LNCaP clone FGC (cell line): ENCODE measurements at regions not wholly inside any gene's neighbourhood (a gene's known extent, or its start where the extent isn't known, plus 50 kb on each side); places are given as distances from the start of the nearest gene placed in this dataset.

Source experiments
- DNase-seq: peaks from one replicate; pipeline ENCODE4 v3.0.0-alpha.2; 2011; ENCODE audit warnings: low read depth
- H3K4me3 ChIP-seq: 2 replicates; pipeline ENCODE4 v1.5.1; 2011; ENCODE audit warnings: mild to moderate bottlenecking, low read depth, low read length, control low read depth
- TF ChIP-seq, protein P1 (sequence below): IDR thresholded peaks from 2 replicates; pipeline ENCODE4 v1.5.1; 2012; ENCODE audit warnings: mild to moderate bottlenecking; ENCODE audit not compliant: control insufficient read depth, insufficient read depth; ENCODE audit errors: extremely low read depth

- TF ChIP-seq, protein P1, sequence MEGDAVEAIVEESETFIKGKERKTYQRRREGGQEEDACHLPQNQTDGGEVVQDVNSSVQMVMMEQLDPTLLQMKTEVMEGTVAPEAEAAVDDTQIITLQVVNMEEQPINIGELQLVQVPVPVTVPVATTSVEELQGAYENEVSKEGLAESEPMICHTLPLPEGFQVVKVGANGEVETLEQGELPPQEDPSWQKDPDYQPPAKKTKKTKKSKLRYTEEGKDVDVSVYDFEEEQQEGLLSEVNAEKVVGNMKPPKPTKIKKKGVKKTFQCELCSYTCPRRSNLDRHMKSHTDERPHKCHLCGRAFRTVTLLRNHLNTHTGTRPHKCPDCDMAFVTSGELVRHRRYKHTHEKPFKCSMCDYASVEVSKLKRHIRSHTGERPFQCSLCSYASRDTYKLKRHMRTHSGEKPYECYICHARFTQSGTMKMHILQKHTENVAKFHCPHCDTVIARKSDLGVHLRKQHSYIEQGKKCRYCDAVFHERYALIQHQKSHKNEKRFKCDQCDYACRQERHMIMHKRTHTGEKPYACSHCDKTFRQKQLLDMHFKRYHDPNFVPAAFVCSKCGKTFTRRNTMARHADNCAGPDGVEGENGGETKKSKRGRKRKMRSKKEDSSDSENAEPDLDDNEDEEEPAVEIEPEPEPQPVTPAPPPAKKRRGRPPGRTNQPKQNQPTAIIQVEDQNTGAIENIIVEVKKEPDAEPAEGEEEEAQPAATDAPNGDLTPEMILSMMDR = no peak
- no peak for DNase-seq
- H3K4me3 ChIP-seq = no peak overlapping the region
Observed at GRCh38 chr5:82676661-82677060, 398.5 kb upstream of the RPS23 start.

- no peak overlapping the region for H3K4me3 ChIP-seq
- no peak for DNase-seq
- TF ChIP-seq, protein P1 = no peak
Observed at GRCh38 chr5:82674671-82675070, 396.5 kb upstream of the RPS23 start.

DNA sequence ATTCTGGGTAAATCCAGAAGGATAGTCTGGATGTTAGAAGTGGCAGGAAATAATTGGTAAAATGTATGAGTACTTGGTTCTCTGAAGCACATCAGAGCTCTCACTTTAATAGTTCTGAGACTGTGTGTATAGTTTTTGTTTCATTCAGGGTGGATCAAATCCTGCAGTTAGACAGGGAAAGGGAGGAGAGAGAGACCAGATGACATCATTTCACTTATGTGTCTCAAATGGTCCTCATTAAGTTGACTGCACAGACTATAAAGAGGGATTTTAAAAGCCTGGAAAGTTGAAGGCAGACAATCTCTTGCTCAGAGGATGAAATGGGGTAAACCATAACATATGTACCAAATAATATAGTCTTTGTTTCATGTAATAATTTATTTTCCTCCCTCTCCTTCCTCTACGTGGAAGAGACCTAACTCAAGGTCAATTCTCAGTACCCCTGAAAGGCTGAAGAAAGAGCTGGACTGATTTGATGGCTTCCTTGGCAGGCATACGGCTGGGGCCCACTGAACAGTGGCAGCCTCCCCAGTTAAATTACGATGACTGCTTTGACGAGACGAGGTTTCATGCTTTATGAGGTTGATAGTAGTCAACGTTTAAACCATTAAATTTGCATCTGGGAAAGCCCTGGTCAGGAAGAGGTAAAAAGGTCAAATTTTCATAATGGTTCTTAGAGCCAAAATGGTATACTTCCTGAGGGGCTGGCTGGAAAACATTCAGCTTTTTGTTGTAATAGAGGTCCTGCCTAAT lies 395.1 kb upstream of the RPS23 start:
- TF ChIP-seq, protein P1 = no peak
- no peak overlapping the region for H3K4me3 ChIP-seq
- DNase-seq = no peak

DNA sequence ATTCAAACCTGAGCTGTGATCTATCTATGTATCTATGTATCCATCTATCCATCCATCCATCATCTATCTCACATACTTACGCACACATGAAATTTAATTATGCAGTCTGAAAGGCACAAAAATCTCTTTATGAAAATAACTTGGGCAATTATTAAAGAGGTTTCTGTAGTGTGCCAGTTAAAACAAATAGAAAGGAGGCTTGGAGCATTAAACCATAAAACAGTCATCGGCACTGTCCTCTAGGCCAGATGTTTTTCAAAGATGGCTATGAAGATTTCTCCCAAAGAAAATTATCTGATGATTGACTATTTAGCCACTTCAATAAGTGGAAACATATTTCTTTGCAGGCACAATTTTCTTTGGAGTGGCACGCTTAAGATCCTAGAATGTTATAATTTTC lies 392.5 kb upstream of the RPS23 start:
- no peak overlapping the region for H3K4me3 ChIP-seq
- TF ChIP-seq, protein P1 = no peak
- DNase-seq = no peak

GRCh38 chr5:82669720-82670119 lies 391.6 kb upstream of the RPS23 start:
- no peak overlapping the region for H3K4me3 ChIP-seq
- TF ChIP-seq, protein P1 = no peak
- DNase-seq = no peak

DNA sequence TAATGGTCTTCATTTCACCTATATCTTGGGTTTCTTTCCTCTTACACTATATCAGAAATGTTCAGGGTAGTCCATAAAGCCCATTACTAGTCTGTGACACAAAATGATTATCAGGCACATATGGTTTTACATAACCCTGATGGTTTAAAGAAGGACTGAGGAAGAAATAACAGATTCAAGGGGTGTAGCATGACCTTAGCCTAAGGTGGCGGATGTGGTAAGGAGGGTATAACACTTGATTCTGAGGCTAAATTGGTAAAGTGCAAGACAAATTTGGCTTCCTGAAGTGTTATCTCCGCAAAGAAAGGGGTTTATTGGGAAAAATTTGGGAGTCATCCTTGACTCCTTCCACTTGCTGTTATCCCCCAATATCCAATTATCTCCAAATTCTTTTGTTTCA lies 388.2 kb upstream of the RPS23 start:
- TF ChIP-seq, protein P1 = no peak
- no peak overlapping the region for H3K4me3 ChIP-seq
- DNase-seq = no peak

DNA sequence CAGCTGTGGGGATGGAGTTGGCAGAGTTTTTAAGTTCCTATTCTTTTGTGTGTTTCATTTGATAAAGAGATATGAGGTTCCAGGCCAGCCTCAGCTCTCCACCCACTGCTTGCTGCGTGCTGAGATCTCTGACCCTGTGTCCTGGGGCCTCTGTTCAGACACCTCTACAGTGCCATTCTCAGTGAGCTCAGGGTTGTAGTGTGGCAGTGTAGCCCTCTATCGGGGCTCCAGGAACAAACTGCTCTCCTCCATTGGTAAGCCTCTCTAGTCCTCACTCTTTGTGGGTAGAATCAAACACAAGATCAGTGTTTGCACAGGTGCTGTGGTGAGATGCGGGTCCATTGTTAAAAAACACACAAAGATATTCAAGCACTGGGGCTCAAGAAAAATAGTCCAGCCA lies 386.6 kb upstream of the RPS23 start:
- H3K4me3 ChIP-seq = no peak overlapping the region
- TF ChIP-seq, protein P1 = no peak
- DNase-seq = no peak
